SU-DHL-6 (cell line): ENCODE measurements at regions not wholly inside any gene's neighbourhood (a gene's known extent, or its start where the extent isn't known, plus 50 kb on each side); places are given as distances from the start of the nearest gene placed in this dataset.

ENCODE experiments used
- CTCF ChIP-seq: fragments of 200-600 bp; sonication (generic); IDR thresholded peaks from one replicate; pipeline ENCODE4 v1.5.1; 2017; ENCODE audit warnings: antibody characterized with exemption, mild to moderate bottlenecking, low read length, moderate library complexity; ENCODE audit not compliant: insufficient read depth, poor library complexity, severe bottlenecking
- EZH2phosphoT487 ChIP-seq: fragments of 200-600 bp; sonication (generic), shearing (Covaris generic); conservative IDR thresholded peaks from 2 replicates; pipeline ENCODE4 v1.6.1; 2018; ENCODE audit warnings: mild to moderate bottlenecking, antibody characterized with exemption, low read length, moderate library complexity, mixed read lengths

GRCh38 chr4:123945301-123945700, 548.7 kb downstream of the SPRY1 start:
- TF ChIP-seq CTCF = no peak
- TF ChIP-seq EZH2phosphoT487 = no peak
